CD4-positive, alpha-beta T cell (primary cell): ENCODE measurements at regions not wholly inside any gene's neighbourhood (a gene's known extent, or its start where the extent isn't known, plus 50 kb on each side); places are given as distances from the start of the nearest gene placed in this dataset.

Experiments
- ATAC-seq: fragments of 200-7000 bp; cut with Tn5 transposase; one replicate; pipeline ENCODE4 v1.10.0; 2022; ENCODE audit warnings: mild to moderate bottlenecking; ENCODE audit not compliant: poor library complexity
- CTCF ChIA-PET: fragments of 350-600 bp; sonication (Branson Sonifier 250); formaldehyde crosslinking; loops from one replicate; lab custom pipeline; 2021; ENCODE audit warnings: antibody characterized with exemption, inconsistent platforms; lab: Charles Lee
- POLR2A ChIA-PET: fragments of 350-600 bp; sonication (Branson Sonifier 250); formaldehyde crosslinking; loops from one replicate; lab custom pipeline; 2021; ENCODE audit warnings: antibody characterized with exemption, inconsistent platforms; lab: Charles Lee
- DNase-seq, 14 experiments: peaks; one replicate each; pipeline ENCODE4 v3.0.0-alpha.2; 2013 to 2020; ENCODE audit warnings: mixed read lengths in 2 of 14
- H3K27ac ChIP-seq, 2 donors: one replicate each; pipeline versions ENCODE4 v1.5.1 to v1.7.0; 2013; ENCODE audit warnings: low read length in 2 of 2, low read depth in 1 of 2, mild to moderate bottlenecking in 1 of 2
- H3K27me3 ChIP-seq, 2 experiments: 1 replicate in 1 of 2; 2 replicates in 1 of 2; pipeline versions ENCODE4 v1.6.1 to v1.7.0; 2013; ENCODE audit warnings: low read length in 2 of 2, control low read depth in 1 of 2, mild to moderate bottlenecking in 1 of 2, moderate library complexity in 1 of 2; ENCODE audit not compliant: insufficient read depth in 2 of 2, control insufficient read depth in 1 of 2
- H3K36me3 ChIP-seq: one replicate; pipeline ENCODE4 v1.6.1; 2013; ENCODE audit warnings: low read length, control low read depth; ENCODE audit not compliant: insufficient read depth
- H3K4me1 ChIP-seq: one replicate; pipeline ENCODE4 v1.6.1; 2013; ENCODE audit warnings: low read length, control low read depth; ENCODE audit not compliant: insufficient read depth
- H3K4me3 ChIP-seq: one replicate; pipeline ENCODE4 v1.5.1; 2013; ENCODE audit warnings: mild to moderate bottlenecking, low read length, moderate library complexity
- H3K9me3 ChIP-seq, 2 experiments: 1 replicate in 1 of 2; 2 replicates in 1 of 2; pipeline versions ENCODE4 v1.6.1 to v1.7.0; 2013; ENCODE audit warnings: low read length in 2 of 2, mild to moderate bottlenecking in 2 of 2, control low read depth in 1 of 2, moderate library complexity in 1 of 2; ENCODE audit not compliant: control insufficient read depth in 1 of 2, insufficient read depth in 1 of 2
- H3K27ac Mint-ChIP-seq: one replicate; pipeline ENCODE4 v1.8.0; 2020; ENCODE audit warnings: mixed read lengths
- H3K27me3 Mint-ChIP-seq: one replicate; pipeline ENCODE4 v1.8.0; 2021; ENCODE audit warnings: mixed read lengths
- H3K36me3 Mint-ChIP-seq: one replicate; pipeline ENCODE4 v1.8.0; 2021; ENCODE audit warnings: low read depth, mixed read lengths
- H3K4me1 Mint-ChIP-seq: one replicate; pipeline ENCODE4 v1.8.0; 2021; ENCODE audit warnings: low read depth, mixed read lengths
- H3K4me3 Mint-ChIP-seq: one replicate; pipeline ENCODE4 v1.8.0; 2020; ENCODE audit warnings: mild to moderate bottlenecking, mixed read lengths
- H3K9me3 Mint-ChIP-seq: one replicate; pipeline ENCODE4 v1.8.0; 2020; ENCODE audit warnings: mixed read lengths
- intact Hi-C, 2 experiments: fragments of 100-400 bp; cut with DNase I in 1 of 2; cut with micrococcal nuclease in 1 of 2; formaldehyde crosslinking; loops; one replicate each; pipeline versions ENCODE4 v1.15.1 to v1.9.0; 2023 to 2025; cut with DNase I, micrococcal nuclease
- TF ChIP-seq, protein P1 (sequence below): fragments of 200-600 bp; IDR thresholded peaks from one replicate; pipeline ENCODE4 v1.8.0; 2022; ENCODE audit warnings: antibody characterized with exemption, mild to moderate bottlenecking

GRCh38 chr20:57870597-57871236, 160.9 kb upstream of the PMEPA1 start:
- H3K27ac Mint-ChIP-seq = no peak overlapping the region

GRCh38 chr20:57869951-57870315, 160.1 kb upstream of the PMEPA1 start:
- ChIA-PET CTCF (no interaction called here), POLR2A (no interaction called here)
- H3K27me3 ChIP-seq = peaks cover 3 to 5% of the 10 kb centered on the region in 2 experiments
- peaks cover 3% of the 10 kb centered on the region for H3K4me1 ChIP-seq
- H3K27ac Mint-ChIP-seq = no peak overlapping the region
- DNase-seq (no peak), ATAC-seq (no peak)
- H3K4me3 Mint-ChIP-seq = no peak overlapping the region
- no peaks in the 10 kb centered on the region for H3K36me3 ChIP-seq
- peaks cover 0 to 8% of the 10 kb centered on the region in 2 experiments for H3K9me3 ChIP-seq
- no peaks in the 10 kb centered on the region for H3K36me3 Mint-ChIP-seq
- intact Hi-C loops = no loop called here
- H3K4me3 ChIP-seq = no peak overlapping the region
- TF ChIP-seq, protein P1, sequence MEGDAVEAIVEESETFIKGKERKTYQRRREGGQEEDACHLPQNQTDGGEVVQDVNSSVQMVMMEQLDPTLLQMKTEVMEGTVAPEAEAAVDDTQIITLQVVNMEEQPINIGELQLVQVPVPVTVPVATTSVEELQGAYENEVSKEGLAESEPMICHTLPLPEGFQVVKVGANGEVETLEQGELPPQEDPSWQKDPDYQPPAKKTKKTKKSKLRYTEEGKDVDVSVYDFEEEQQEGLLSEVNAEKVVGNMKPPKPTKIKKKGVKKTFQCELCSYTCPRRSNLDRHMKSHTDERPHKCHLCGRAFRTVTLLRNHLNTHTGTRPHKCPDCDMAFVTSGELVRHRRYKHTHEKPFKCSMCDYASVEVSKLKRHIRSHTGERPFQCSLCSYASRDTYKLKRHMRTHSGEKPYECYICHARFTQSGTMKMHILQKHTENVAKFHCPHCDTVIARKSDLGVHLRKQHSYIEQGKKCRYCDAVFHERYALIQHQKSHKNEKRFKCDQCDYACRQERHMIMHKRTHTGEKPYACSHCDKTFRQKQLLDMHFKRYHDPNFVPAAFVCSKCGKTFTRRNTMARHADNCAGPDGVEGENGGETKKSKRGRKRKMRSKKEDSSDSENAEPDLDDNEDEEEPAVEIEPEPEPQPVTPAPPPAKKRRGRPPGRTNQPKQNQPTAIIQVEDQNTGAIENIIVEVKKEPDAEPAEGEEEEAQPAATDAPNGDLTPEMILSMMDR = no peak
- peaks cover 16% of the 10 kb centered on the region for H3K4me1 Mint-ChIP-seq
- no peaks in the 10 kb centered on the region for H3K9me3 Mint-ChIP-seq
- H3K27me3 Mint-ChIP-seq = peaks cover 19% of the 10 kb centered on the region
- no peak overlapping the region for H3K27ac ChIP-seq

More at GRCh38 chr20:57870597-57871236, 160.9 kb upstream of the PMEPA1 start:
- Histone ChIP-seq H3K27ac (no peak overlapping the region), H3K4me1 (peaks cover 3% of the 10 kb centered on the region), H3K36me3 (no peaks in the 10 kb centered on the region), H3K27me3 (peaks cover 3 to 5% of the 10 kb centered on the region in 2 experiments), H3K4me3 (no peak overlapping the region), H3K9me3 (peaks cover 0 to 8% of the 10 kb centered on the region in 2 experiments)
- peaks cover 21% of the 10 kb centered on the region for H3K27me3 Mint-ChIP-seq
- DNase-seq = no peak
- ATAC-seq = no peak
- ChIA-PET CTCF (no interaction called here), POLR2A (no interaction called here)
- H3K4me1 Mint-ChIP-seq = peaks cover 8% of the 10 kb centered on the region
- H3K36me3 Mint-ChIP-seq = no peaks in the 10 kb centered on the region
- H3K9me3 Mint-ChIP-seq = no peaks in the 10 kb centered on the region
- intact Hi-C loops = no loop called here
- TF ChIP-seq, protein P1 = no peak
- H3K4me3 Mint-ChIP-seq = no peak overlapping the region

GRCh38 chr20:57869291-57869950, 159.6 kb upstream of the PMEPA1 start:
- POLR2A ChIA-PET = no interaction called here
- no peaks in the 10 kb centered on the region for H3K9me3 Mint-ChIP-seq
- peaks cover 3% of the 10 kb centered on the region for H3K4me1 ChIP-seq
- peaks cover 0 to 8% of the 10 kb centered on the region in 2 experiments for H3K9me3 ChIP-seq
- H3K27me3 Mint-ChIP-seq = peaks cover 19% of the 10 kb centered on the region
- H3K36me3 Mint-ChIP-seq = no peaks in the 10 kb centered on the region
- ATAC-seq (no peak), DNase-seq (no peak)
- H3K4me1 Mint-ChIP-seq = peaks cover 16% of the 10 kb centered on the region
- CTCF ChIA-PET = no interaction called here
- TF ChIP-seq, protein P1 = no peak
- no peak overlapping the region for H3K27ac ChIP-seq
- intact Hi-C loops = no loop called here
- H3K36me3 ChIP-seq = no peaks in the 10 kb centered on the region
- peaks cover 3 to 5% of the 10 kb centered on the region in 2 experiments for H3K27me3 ChIP-seq
- no peak overlapping the region for H3K4me3 Mint-ChIP-seq
- H3K4me3 ChIP-seq = no peak overlapping the region
- no peak overlapping the region for H3K27ac Mint-ChIP-seq
